Suprapubic skin (tissue), 4 donors: ENCODE measurements at regions not wholly inside any gene's neighbourhood (a gene's known extent, or its start where the extent isn't known, plus 50 kb on each side); places are given as distances from the start of the nearest gene placed in this dataset.

Experiments
- CTCF ChIP-seq, 2 donors: fragments of 200-600 bp in 1 of 2; fragments of 450-650 bp in 1 of 2; sonication (generic) in 1 of 2; IDR thresholded peaks; one replicate each; pipeline ENCODE4 v1.5.1; 2016 to 2019; ENCODE audit warnings: antibody characterized with exemption in 2 of 2, mild to moderate bottlenecking in 1 of 2, moderate library complexity in 1 of 2
- EP300 ChIP-seq: sonication (generic); formaldehyde crosslinking; IDR thresholded peaks from one replicate; pipeline ENCODE4 v1.6.1; 2017; ENCODE audit warnings: antibody characterized with exemption
- POLR2A ChIP-seq, 2 donors: fragments of 450-650 bp; IDR thresholded peaks; one replicate each; pipeline ENCODE4 v1.6.1; 2017; ENCODE audit warnings: antibody characterized with exemption in 2 of 2, mild to moderate bottlenecking in 2 of 2, moderate library complexity in 2 of 2
- POLR2AphosphoS5 ChIP-seq, 3 donors: sonication (generic); formaldehyde crosslinking; IDR thresholded peaks; one replicate each; pipeline ENCODE4 v1.6.1; 2017; ENCODE audit warnings: antibody characterized with exemption in 3 of 3

GRCh38 chr9:27638716-27639115 is 65.4 kb upstream of the C9orf72 start:
- TF ChIP-seq EP300: no peak
- TF ChIP-seq POLR2A (IDR thresholded peaks at IDR 0.05): no peak
- TF ChIP-seq CTCF (IDR thresholded peaks at IDR 0.05): no peak
- no peak for TF ChIP-seq POLR2AphosphoS5 (IDR thresholded peaks at IDR 0.05)
